Mesenchymal stem cell (in vitro differentiated cells and primary cell): ENCODE measurements at regions not wholly inside any gene's neighbourhood (a gene's known extent, or its start where the extent isn't known, plus 50 kb on each side); places are given as distances from the start of the nearest gene placed in this dataset.
A peak's percentile ranks its signal among the peaks of the same experiment; 100 is the strongest.

Experiments used
- DNase-seq: peaks from one replicate; pipeline ENCODE4 v3.0.0-alpha.2; 2013
- H2AFZ ChIP-seq: one replicate; pipeline ENCODE4 v1.6.1; 2013; ENCODE audit warnings: low read depth, mild to moderate bottlenecking, control low read depth, inconsistent platforms, low read length, moderate library complexity
- H2AK5ac ChIP-seq: 2 replicates; pipeline ENCODE4 v1.6.1; 2013; ENCODE audit warnings: low read length, moderate library complexity, mild to moderate bottlenecking, inconsistent platforms; ENCODE audit not compliant: severe bottlenecking
- H2BK120ac ChIP-seq: one replicate; pipeline ENCODE4 v1.6.1; 2013; ENCODE audit warnings: low read depth, mild to moderate bottlenecking, inconsistent platforms, low read length, moderate library complexity
- H2BK12ac ChIP-seq, 2 experiments: one replicate each; pipeline ENCODE4 v1.6.1; 2013; ENCODE audit warnings: inconsistent platforms in 2 of 2, low read length in 2 of 2, mild to moderate bottlenecking in 2 of 2, moderate library complexity in 2 of 2, control low read depth in 1 of 2
- H2BK15ac ChIP-seq: one replicate; pipeline ENCODE4 v1.6.1; 2013; ENCODE audit warnings: mild to moderate bottlenecking, low read depth, inconsistent platforms; ENCODE audit not compliant: poor library complexity, severe bottlenecking
- H2BK5ac ChIP-seq: 2 replicates; pipeline ENCODE4 v1.6.1; 2013; ENCODE audit warnings: low read depth, mild to moderate bottlenecking, low read length, control low read depth, inconsistent platforms; ENCODE audit not compliant: poor library complexity, severe bottlenecking
- H3K14ac ChIP-seq, 2 experiments: one replicate each; pipeline ENCODE4 v1.6.1; 2013; ENCODE audit warnings: inconsistent platforms in 2 of 2, low read length in 2 of 2, control low read depth in 1 of 2, mild to moderate bottlenecking in 1 of 2, moderate library complexity in 1 of 2
- H3K18ac ChIP-seq, 2 experiments: one replicate each; pipeline ENCODE4 v1.6.1; 2013; ENCODE audit warnings: inconsistent platforms in 2 of 2, low read length in 2 of 2, control low read depth in 1 of 2, low read depth in 1 of 2, mild to moderate bottlenecking in 1 of 2
- H3K23ac ChIP-seq, 2 experiments: one replicate each; pipeline ENCODE4 v1.6.1; 2013; ENCODE audit warnings: inconsistent platforms in 2 of 2, low read length in 2 of 2, mild to moderate bottlenecking in 2 of 2, moderate library complexity in 2 of 2, control low read depth in 1 of 2
- H3K27ac ChIP-seq: 2 replicates; pipeline ENCODE4 v1.5.1; 2013; ENCODE audit warnings: mild to moderate bottlenecking, moderate library complexity, low read length, control low read depth, inconsistent platforms; ENCODE audit not compliant: poor library complexity, severe bottlenecking
- H3K27me3 ChIP-seq, 2 experiments: 2 replicates each; pipeline versions ENCODE4 v1.6.1 to v1.7.0; 2013; ENCODE audit warnings: low read length in 2 of 2, mild to moderate bottlenecking in 2 of 2, moderate library complexity in 2 of 2, control low read depth in 1 of 2, inconsistent platforms in 1 of 2; ENCODE audit not compliant: control insufficient read depth in 1 of 2, insufficient read depth in 1 of 2
- H3K36me3 ChIP-seq, 2 experiments: 2 replicates each; pipeline versions ENCODE4 v1.6.1 to v1.7.0; 2013; ENCODE audit warnings: low read length in 2 of 2, control low read depth in 1 of 2, inconsistent platforms in 1 of 2, low read depth in 1 of 2, mild to moderate bottlenecking in 1 of 2; ENCODE audit not compliant: insufficient read depth in 2 of 2, control insufficient read depth in 1 of 2
- H3K4ac ChIP-seq, 2 experiments: one replicate each; pipeline ENCODE4 v1.6.1; 2013; ENCODE audit warnings: inconsistent platforms in 2 of 2, low read length in 2 of 2, mild to moderate bottlenecking in 2 of 2, moderate library complexity in 2 of 2, control low read depth in 1 of 2, low read depth in 1 of 2
- H3K4me1 ChIP-seq: 2 replicates; pipeline ENCODE4 v1.6.1; 2013; ENCODE audit warnings: low read depth, low read length, control low read depth; ENCODE audit not compliant: control insufficient read depth, insufficient read depth
- H3K4me2 ChIP-seq: 2 replicates; pipeline ENCODE4 v1.6.1; 2013; ENCODE audit warnings: low read length, mild to moderate bottlenecking, inconsistent platforms; ENCODE audit not compliant: poor library complexity, severe bottlenecking
- H3K4me3 ChIP-seq, 2 experiments: 2 replicates each; pipeline versions ENCODE4 v1.5.1 to v1.7.0; 2013; ENCODE audit warnings: low read length in 2 of 2, mild to moderate bottlenecking in 2 of 2, control low read depth in 1 of 2, low read depth in 1 of 2; ENCODE audit not compliant: insufficient read depth in 1 of 2
- H3K79me1 ChIP-seq: replicated peaks from 2 replicates; pipeline ENCODE4 v1.6.1; 2013; ENCODE audit warnings: mild to moderate bottlenecking, control low read depth, low read length, inconsistent platforms; ENCODE audit not compliant: poor library complexity, severe bottlenecking
- H3K9ac ChIP-seq: 2 replicates; pipeline ENCODE4 v1.7.0; 2013; ENCODE audit warnings: mild to moderate bottlenecking, low read length, moderate library complexity
- H3K9me3 ChIP-seq: 2 replicates; pipeline ENCODE4 v1.7.0; 2013; ENCODE audit warnings: mild to moderate bottlenecking, low read length; ENCODE audit not compliant: control insufficient read depth
- H4K8ac ChIP-seq: one replicate; pipeline ENCODE4 v1.6.1; 2013; ENCODE audit warnings: inconsistent platforms, mild to moderate bottlenecking, low read length, moderate library complexity
- H4K91ac ChIP-seq: one replicate; pipeline ENCODE4 v1.6.1; 2013; ENCODE audit warnings: mild to moderate bottlenecking, low read length, inconsistent platforms
- WGBS: methylation state at CpG from one replicate; pipeline ENCODE4 v1.1.7; 2013; ENCODE audit warnings: mixed read lengths; 5-methylcytosine and 5-hydroxymethylcytosine counted together

DNA sequence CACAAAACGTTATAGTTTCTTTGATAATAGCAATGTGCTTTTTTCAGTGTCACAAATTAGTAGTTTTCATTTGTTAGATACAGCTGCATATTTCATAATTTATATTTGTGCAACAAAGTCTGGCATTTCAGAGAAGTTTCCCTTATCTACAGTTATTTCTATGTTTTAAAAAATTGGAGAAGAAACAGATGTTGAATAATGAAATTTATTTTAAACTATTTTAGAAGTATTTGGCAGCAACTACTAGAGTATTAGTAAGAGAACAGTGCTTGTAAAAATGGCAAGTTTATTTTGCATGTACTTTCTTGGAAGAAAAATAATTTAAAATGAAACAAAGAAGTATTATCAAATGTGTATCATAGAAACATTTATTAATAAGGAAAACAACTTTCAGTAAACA lies 68.6 kb upstream of the COL5A2 start:
- WGBS: no CpG with 5 or more reads among the region's 1 CpG
- no peaks in the 10 kb centered on the region for H3K36me3 ChIP-seq

DNA sequence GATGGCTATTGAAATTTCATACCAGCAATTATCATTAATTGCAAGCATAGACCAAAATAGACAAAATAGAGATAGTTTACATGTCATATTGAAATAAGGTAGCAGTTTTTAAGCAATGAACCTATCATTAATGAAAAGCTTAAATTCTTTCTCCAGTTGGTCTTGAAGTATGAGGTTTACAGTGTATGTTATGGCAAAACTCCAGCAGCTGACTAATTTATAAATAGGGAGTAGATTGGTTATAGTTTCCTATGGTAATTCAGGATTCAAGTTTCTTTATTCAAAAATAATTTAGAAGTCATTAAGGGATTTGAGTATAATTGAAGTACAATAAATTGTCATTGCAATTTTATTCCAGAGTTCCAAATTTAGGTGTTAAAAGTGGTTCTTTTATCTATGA lies 69.6 kb upstream of the COL5A2 start:
- Histone ChIP-seq H4K91ac (no peak overlapping the region), H3K27ac (no peak overlapping the region), H2BK5ac (no peak overlapping the region), H3K4me1 (no peaks in the 10 kb centered on the region), H3K14ac (no peak overlapping the region), H3K4ac (no peak overlapping the region), H3K9me3 (no peaks in the 10 kb centered on the region), H3K4me3 (no peak overlapping the region), H2AFZ (no peak overlapping the region), H2BK120ac (no peak overlapping the region), H4K8ac (no peak overlapping the region), H2BK15ac (no peak overlapping the region), H3K4me2 (no peak overlapping the region), H3K36me3 (no peaks in the 10 kb centered on the region), H3K23ac (no peak overlapping the region), H3K18ac (no peak overlapping the region), H3K9ac (no peak overlapping the region), H3K27me3 (no peaks in the 10 kb centered on the region), H3K79me1 (no peaks in the 10 kb centered on the region), H2AK5ac (no peak overlapping the region), H2BK12ac (no peak overlapping the region)
- DNase-seq: peak; percentile 27

More for the DNA sequence above, 68.6 kb upstream of the COL5A2 start:
- H3K9ac ChIP-seq: no peak overlapping the region
- H2AFZ ChIP-seq: no peak overlapping the region
- no peak overlapping the region for H3K4me2 ChIP-seq
- no peak overlapping the region for H2BK5ac ChIP-seq
- H3K23ac ChIP-seq: no peak overlapping the region
- H3K4ac ChIP-seq: no peak overlapping the region
- H3K9me3 ChIP-seq: peaks cover 3% of the 10 kb centered on the region
- H2AK5ac ChIP-seq: no peak overlapping the region
- no peak overlapping the region for H3K18ac ChIP-seq
- H3K14ac ChIP-seq: no peak overlapping the region
- no peaks in the 10 kb centered on the region for H3K79me1 ChIP-seq
- H2BK15ac ChIP-seq: no peak overlapping the region
- H2BK12ac ChIP-seq: no peak overlapping the region
- H3K27me3 ChIP-seq: no peaks in the 10 kb centered on the region
- H2BK120ac ChIP-seq: no peak overlapping the region
- no peak overlapping the region for H3K4me3 ChIP-seq
- H4K8ac ChIP-seq: no peak overlapping the region
- H4K91ac ChIP-seq: no peak overlapping the region
- DNase-seq: no peak
- no peak overlapping the region for H3K27ac ChIP-seq
- H3K4me1 ChIP-seq: no peaks in the 10 kb centered on the region

DNA sequence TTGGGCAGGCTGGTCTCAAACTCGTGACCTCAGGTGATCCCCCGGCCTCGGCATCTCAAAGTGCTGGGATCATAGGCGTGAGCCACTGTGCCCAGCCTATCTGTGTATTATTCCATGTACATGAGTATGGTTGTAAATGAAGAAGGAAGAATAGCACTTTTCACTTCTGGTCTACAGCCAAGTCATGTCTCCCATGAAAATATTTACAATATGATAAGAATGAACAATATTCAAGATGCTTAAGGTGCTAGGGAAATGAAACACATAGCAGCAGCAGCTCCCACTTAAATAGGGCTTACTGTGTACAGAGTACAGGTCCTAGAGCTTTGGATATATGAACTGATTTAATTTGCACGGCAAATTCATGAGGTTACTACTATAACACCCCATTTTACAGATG lies 70.3 kb upstream of the COL5A2 start:
- WGBS: 97% methylated on average over 5 of the region's 5 CpGs
- Histone ChIP-seq H3K36me3 (no peaks in the 10 kb centered on the region), H3K79me1 (no peaks in the 10 kb centered on the region), H2BK12ac (no peak overlapping the region), H3K14ac (no peak overlapping the region), H4K91ac (no peak overlapping the region), H2AFZ (no peak overlapping the region), H3K9me3 (no peaks in the 10 kb centered on the region), H3K9ac (no peak overlapping the region), H3K27ac (no peak overlapping the region), H2BK15ac (no peak overlapping the region), H3K4me3 (no peak overlapping the region), H3K4me2 (no peak overlapping the region), H2BK120ac (no peak overlapping the region), H3K18ac (no peak overlapping the region), H3K23ac (no peak overlapping the region), H3K4me1 (peaks cover 3% of the 10 kb centered on the region), H3K4ac (no peak overlapping the region), H2BK5ac (no peak overlapping the region), H3K27me3 (no peaks in the 10 kb centered on the region), H2AK5ac (no peak overlapping the region), H4K8ac (no peak overlapping the region)
- DNase-seq: no peak

DNA sequence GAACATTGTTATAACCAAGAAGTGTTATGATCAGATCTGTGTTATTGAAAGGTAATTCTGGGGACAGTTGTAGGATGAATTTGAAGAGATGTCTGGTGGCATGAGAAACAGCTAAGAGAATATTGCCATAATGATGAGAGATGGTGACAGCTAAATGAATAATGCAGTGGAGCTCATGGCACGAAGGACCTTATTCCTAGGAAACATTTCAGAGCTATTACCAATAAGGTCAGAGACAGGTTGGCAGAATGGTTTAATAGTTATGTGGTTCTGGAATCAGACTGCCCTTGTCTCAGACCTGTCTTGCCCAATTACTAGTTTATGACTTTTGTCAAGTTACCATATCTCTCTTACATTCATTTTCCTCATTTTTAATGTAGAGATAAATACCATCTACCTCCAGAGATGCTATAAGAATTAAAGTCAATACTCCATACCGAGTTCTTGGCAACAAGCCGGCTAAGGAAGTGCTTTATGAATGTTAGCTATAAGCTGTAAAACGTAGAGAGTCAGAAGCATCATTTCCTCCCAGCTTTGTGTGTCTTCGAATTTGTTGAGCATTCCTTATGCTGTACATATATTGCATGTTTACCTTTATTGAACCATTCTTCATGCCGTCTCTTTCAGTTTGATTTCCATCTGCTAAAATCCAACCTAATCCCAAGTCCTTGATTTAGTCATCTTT lies 73.6 kb upstream of the COL5A2 start:
- Histone ChIP-seq H4K8ac (no peak overlapping the region), H3K4me1 (peaks cover 3% of the 10 kb centered on the region), H3K79me1 (no peaks in the 10 kb centered on the region), H3K27ac (no peak overlapping the region), H2BK5ac (no peak overlapping the region), H2BK15ac (no peak overlapping the region), H3K23ac (no peak overlapping the region), H3K4me3 (no peak overlapping the region), H4K91ac (no peak overlapping the region), H3K4ac (no peak overlapping the region), H2BK120ac (no peak overlapping the region), H3K36me3 (no peaks in the 10 kb centered on the region), H3K27me3 (no peaks in the 10 kb centered on the region), H2AFZ (no peak overlapping the region), H3K14ac (no peak overlapping the region), H3K4me2 (no peak overlapping the region), H3K18ac (no peak overlapping the region), H3K9ac (peak overlapping the region; percentile 83), H2AK5ac (no peak overlapping the region), H3K9me3 (no peaks in the 10 kb centered on the region), H2BK12ac (no peak overlapping the region)
- WGBS: 98% methylated on average over 5 of the region's 6 CpGs
- DNase-seq: no peak
